DMS153 treated with DMSO at 0.1 percent for 48 hours (cell line): ENCODE measurements at regions not wholly inside any gene's neighbourhood (a gene's known extent, or its start where the extent isn't known, plus 50 kb on each side); places are given as distances from the start of the nearest gene placed in this dataset.

Experiments used
- DNase-seq: peaks from one replicate; lab custom pipeline; 2025; ENCODE audit not compliant: unreplicated experiment; lab: John Stamatoyannopoulos, UW

DNA sequence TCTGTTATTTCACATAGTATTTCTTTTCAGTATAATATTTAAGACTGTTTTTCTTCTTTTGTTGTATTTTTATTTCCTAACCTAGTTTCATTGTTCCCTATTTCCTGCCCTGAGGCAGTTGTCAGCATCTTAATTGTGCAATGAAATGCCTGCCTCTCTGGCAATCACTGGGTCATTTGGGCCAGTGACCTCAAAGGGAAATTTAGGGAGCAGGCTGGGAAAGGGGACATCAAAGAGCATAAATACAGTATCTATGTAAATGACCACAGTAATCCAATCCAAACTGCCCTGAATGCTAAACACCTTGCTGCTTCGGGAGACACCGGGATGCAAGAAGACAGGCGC lies 147.8 kb downstream of the TLR5 start:
- no peak for DNase-seq

DNA sequence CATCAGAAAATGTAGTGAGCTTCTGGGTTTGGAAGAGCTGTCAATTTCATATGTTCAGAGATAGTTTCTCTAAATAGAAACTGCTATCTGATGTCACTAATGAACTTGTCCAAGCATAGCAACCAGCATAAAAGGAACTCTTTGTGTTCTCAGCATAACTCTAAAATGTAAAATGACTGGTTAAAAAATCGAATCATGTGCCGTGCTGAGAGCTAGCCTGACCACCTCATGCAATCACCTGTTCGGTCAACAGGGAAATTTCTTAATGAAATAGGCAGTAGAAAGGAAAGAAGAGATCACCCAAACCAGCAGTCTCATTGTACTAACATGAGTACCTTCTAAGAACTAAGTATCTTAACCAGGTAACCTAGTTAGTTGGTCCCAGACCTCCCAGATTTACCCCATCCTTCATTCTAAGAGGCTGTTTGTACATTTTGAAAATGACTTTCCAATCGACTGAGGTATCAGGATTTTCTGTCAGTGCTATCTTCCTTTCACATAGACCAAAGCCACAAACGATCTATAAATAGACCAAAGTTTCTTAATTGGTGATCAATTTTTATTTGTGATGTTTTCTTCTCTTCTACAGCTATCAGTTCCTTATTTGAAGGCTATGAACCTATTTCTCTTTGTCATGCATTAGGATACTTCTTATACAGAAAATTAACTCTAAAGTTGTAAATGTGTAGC lies 147.3 kb downstream of the TLR5 start:
- DNase-seq, result no peak

DNA sequence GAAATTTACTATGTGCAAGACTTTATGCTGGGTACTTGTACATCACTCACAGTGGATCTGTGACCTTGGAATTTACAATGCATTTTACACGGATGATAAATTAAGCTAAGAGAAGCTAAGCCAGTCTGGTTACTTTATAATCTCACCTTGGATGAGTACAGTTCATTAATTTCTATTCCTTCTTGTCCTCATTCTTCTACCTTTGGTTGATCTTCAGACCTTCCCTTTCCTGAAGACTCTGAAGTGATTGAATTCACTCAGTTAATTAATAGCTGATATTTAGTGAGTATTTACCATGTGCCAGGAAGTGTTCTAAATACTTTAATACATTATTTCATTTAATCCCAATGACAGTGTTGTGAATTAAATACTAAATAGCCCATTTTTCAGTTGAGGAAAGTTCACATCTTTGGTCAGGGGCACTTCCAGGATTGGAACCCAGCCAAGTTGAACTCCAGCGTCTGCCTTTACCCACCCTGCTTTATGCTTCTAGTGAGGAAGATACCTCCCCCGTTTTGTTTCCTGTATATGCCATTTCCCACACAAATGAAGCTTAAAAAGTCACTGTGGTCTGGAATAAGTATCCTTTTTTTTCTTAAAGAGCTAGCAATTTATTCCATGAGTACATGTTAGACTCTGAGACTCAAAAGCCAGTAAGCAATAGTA lies 146.6 kb downstream of the TLR5 start:
- no peak for DNase-seq

DNA sequence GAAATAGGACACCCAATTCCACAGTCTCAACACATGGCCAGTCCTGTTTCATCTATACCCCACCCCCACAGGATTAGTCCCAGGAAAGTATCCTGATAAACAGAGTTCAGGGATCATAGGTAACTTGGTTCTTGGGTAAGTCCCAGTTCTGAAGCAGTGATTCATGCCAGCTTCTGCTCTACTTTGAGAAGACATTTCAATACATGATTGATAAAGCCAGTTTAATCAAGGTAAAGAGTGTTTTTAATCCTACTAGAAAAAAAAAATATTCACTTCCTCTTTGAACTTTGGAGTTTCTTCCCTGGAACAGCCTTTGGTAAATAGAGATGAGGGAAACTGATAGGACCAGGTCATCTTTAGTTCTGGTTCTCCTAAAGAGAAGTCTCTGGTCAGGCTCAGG lies 142.4 kb downstream of the TLR5 start:
- no peak for DNase-seq

DNA sequence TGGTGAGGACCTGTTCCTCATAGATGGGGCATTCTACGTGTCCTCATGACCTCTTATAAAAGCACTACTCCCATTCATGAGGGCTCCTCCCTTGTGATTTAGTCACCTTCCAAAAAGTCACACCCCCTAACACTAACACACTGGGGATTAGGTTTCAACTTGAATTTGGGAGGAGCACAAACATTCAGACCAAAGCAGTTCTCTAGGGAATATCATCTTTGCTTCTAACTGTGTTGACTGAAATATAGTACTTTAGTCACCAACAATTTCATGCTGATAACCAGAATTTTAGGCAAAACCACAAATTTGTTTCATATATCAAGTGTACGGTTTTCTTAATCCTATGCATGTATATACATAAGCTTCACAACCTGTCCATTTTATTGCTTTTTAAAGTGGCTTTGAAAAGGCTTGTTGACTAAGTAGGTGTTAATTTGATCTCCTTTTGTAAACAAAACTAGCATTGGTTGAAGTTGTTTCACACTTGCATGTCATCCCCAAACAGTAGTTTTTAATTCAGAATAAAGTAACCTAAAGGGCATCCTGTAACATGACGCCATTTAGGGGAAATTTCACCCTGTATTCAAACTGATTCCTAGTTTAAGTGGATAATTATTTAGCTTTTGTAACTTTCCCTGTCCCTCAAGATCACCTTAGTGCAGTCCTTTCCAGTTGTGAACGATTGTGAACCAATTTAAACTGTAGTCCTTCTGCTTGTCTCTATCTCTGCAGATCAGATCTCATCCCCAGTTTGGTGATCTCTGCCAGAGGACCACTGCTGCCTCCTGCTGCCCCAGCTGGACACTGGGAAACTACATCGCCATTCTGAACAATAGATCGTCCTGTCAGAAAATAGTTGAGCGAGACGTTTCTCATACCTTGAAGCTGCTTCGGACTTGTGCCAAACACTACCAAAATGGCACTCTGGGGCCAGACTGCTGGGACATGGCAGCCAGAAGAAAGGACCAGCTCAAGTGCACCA lies 141.1 kb downstream of the TLR5 start:
- DNase-seq, result peak; percentile 20

DNA sequence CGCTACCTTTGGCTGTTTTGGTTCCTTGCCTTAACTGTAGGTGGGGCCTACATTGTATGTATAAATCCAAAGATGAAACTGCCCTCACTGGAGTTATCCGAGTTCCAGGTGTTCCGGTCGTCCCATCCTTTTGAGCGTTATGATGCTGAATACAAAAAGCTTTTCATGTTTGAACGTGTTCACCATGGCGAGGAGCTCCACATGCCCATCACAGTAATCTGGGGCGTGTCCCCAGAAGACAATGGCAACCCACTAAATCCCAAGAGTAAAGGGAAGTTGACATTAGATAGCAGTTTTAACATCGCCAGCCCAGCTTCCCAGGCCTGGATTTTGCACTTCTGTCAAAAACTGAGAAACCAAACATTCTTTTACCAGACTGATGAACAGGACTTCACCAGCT lies 139.5 kb downstream of the TLR5 start:
- no peak for DNase-seq

DNA sequence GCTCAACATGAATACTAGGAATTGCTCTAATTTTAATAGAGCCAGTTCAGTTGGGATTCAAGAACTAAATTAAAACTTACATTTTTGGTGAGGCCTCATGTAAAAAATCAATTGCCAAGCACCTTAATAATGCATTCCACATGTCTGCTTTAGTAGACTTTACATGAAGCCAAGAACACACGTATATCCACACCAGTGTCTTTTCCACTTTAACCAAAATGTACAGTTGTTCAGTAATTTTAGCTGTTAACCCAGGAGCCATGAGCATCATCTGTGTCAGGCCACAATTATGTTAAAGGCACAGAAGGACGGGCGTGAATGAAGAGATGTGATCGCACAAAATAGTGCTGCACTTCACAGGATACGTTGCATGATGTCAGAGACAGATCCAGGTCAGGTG lies 136.7 kb downstream of the TLR5 start:
- no peak for DNase-seq

DNA sequence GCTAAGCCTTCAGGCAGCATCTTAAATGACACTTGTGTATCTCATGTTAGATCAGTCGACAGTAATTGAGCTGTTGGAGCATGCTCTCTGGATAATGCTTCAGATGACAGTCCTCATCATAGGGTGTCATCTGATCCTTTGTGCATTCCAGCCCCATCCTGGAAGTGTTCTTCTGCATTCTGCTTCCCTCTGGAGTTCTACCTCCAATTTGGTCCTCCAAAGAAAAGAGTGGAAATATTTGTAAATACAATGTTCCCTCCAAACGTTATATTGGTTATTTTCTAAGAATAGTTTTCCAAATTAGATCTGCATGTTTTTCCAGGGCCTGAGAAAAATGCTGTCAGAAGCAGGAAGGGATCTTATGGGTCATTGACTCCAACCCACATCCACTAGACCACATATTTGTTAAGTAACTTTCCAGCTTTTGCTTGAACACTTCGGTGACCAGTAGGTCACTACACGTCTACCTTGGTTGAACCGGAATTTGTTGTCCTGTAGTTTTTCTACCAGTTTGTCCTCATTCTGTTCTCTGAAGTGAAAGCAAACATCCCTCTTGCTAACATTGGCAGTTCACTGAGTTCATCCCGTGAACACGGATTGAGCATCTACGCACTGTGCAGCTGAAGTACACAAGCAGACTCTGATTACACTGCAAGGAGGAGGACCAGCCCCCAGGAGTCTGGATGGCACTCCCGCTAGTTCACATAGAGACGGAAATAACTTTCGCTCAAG lies 136.0 kb downstream of the TLR5 start:
- DNase-seq, result no peak

DNA sequence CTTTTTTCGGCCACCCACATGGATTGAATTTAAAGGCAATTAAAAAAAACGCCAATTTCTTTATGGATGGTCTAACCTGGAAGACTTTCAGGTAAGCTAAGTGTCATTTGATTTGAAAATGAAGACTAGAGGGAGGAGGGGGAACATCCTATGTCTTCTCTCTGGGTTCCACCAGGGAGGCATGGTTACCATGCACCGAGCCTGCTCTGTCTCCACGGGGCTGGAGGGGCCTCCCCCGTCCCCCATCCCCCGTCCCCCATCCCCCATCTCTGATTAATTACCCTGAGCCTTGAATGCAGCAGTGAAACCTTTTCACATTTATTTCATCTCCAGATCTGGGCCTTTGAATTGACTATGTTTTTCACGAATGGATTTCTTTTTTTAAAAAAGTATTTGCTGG lies 135.1 kb downstream of the TLR5 start:
- DNase-seq, result no peak

DNA sequence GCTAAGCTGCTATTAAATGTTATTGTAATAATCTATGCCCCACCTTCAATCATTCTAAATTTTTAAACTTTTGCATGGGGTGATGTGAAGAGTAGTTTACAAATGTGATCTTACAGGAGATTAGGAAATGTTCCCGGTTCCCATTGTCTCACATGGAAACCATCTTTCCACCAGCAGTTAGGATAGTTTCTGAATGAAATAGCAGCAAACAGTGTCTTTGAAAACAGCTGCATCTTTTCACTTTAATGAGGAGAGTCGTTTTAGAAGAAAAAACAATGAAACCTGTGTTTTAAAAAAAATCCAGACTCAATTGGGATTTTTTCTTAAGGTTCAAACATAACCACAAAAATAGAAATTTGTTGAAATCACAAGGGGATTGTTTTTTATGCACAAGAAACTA lies 134.2 kb downstream of the TLR5 start:
- no peak for DNase-seq

DNA sequence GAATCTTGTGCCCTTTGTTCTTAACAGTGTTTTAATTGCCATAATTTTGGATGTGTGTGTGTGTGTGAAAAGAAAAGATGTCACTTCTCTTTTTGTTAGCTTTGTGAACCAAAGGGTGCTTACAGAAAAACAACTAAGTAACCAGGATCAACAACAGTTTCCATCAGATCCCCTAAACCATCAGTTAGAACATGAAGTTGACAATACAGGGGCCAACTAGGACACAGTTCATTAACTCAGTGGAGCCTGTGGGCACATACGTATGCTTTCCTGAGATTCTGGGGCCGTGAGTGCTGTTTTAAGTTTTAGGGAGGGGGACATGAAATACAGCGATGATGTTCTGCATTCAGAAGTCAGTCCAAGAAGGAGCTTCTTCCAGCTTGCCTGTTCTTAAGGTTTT lies 133.6 kb downstream of the TLR5 start:
- DNase-seq, result no peak

DNA sequence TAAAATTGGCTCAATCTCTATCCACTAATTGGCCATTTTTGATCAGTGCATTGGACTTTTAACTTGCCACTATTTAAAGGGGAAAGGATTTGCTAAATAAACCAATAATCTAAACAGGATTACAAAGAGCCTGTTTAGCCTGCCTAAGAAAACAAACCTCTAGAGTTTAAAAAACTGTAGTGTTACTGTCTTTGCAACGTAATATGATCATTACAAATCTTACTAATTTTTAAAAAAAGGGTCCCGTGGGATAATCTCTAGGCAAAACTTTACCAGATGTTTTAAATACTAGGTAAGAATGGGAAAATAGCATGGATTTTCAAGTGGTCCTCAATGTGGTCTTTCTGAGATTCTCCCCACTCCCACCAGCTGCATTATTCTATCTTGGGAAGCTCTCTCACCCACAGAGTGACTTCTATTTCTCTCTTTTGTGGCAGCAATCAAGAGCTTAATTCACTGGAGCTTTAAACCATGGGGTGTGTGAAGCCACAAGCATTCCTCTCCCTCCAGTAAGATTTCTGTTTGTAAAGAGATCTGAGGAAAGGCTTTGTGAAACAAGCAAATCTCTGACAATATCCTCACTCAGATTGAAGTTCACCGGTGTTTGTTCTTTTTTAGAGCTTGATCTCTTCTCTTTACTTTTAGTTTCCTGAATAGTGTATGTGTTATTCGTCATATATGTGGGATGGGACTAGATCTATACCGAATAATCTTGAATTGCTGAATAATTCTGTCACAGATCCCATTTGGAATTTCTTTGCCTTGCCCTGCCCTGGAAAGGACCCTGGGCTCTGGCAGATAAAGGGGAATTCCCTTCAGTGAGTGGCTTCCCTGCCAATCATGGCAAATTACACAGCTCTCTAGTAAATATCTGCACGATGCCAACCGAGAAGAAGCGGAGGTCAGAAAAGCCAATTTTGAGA lies 132.2 kb downstream of the TLR5 start:
- no peak for DNase-seq

DNA sequence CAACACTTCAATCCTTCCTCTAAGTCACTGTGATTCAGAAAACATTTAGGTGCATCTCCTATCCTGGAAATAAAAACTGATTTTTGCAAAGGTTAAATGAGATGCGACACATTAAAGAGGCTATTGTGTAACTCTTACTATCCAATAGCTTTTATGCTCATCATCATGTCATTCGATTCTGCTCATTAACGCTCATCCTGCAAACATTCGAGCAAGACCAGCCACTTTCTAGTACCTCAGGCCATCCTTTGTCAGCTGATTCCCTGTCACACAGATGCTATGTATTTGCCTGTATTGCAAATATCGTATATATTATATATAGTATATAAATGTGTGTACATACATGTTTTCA lies 131.6 kb downstream of the TLR5 start:
- DNase-seq, result no peak

DNA sequence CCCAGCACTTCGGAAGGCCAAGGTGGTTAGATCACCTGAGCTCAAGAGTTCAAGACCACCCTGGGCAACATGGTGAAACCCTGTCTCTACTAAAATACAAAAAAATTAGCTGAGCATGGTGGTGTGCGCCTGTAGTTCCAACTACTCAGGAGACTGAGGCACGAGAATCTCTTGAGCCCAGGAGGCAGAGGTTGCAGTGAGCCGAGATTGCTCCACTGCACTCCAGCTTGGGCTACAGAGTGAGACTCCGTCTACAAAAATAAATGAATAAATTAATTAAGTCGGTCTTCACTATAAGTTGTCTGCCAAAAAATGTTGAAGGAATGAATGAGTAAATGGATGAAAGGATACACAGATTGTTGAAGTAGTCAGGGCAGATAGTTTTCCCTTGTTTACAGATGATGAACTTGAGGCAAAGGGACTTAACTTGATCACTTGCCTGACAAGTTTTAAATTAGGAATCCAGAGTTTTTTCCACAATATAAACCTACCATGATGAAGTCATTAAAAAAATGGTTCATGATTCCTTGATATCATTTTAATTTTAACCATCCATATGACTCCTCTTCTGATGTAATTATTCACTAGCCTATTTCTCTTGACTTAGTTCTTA lies 130.8 kb downstream of the TLR5 start:
- no peak for DNase-seq

DNA sequence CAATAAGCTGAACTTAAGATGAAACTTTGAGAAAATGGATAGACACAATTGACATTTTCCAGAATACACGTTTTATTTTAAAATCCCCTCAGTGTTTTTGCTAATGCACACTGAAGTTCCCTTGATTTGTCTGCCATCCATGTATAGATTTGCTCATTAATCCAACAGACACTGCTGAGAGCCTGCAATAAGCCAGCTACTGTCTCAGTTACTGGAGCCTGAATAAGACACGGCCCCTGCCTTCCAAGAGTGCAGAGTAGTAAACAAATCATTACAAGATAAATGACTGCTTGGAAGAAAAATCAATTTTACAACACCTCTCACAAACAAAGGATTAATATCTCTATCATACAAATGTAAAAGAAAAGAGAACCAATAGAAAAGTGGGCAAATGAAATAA lies 130.1 kb downstream of the TLR5 start:
- no peak for DNase-seq

DNA sequence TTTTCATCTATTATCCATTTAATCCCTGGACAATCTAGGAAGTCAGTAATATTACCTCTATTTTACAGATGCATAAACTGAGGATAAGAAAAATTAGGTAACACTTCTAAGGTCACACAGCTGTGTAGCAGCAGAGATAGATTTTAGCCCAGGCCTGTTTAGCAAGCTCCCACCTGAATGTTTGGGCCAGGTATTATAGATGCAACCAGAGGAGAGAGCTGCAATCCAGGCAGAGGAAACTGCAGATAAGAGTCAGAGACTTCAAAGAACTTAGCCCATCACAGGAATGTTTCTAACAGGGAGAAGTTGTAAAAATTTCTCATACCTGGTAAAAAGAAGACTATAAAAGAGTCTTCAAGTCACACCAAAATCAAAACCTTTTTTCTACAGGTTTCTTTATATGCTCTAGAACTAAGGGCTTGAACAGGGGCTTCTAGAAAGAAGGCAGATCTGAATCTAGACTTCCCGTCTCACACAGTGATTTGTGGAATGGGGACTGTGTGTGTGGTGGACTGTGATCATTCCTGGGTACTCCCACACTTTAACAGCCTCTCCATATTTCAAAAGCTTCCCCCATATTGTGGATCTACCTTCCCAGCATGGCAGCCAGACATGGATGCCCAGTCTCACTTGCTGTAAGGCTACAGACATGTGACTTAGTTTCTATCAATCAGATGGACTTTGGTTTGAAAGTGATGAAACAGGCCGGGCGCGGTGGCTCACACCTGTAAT lies 128.7 kb downstream of the TLR5 start:
- no peak for DNase-seq

DNA sequence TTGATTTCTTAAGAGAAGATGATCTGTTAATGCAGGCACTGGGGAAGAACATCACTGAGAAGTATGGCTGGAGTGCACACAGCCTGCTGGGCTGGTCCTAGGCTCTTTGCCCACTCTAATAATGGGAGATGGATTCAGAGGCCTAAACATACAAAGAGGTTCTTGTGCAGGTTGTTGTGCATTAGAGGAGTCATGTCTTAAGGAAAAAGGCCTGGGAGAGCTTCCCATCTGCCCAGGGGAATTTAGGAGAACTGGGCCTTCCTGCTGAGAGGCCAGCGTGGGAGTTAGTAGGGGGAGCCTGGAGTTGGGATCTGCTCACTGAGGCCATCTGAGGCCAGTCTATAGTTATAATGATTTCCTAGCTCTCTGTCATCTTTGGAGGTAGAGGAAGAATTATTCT lies 126.7 kb downstream of the TLR5 start:
- no peak for DNase-seq

DNA sequence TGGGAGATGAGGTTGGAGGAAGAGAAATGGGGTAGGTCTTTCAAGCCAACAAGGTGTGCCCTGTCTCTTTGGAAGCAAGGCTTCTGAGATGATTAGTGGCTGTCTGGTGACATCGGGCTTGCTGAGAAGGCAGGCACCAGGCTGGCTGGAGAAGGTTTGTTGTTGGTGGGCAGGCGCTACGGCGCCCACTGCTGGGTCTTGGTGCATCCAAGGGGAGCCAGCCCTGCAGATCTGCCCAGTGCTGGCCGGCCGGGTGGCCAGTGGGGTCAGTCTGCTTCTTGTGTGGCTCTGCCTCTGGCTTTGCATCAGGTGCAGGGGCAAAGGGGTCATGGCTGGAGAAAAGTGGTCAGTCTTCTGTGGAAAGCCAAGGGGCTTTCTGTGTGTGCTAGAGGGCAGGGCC lies 126.2 kb downstream of the TLR5 start:
- DNase-seq, result no peak

DNA sequence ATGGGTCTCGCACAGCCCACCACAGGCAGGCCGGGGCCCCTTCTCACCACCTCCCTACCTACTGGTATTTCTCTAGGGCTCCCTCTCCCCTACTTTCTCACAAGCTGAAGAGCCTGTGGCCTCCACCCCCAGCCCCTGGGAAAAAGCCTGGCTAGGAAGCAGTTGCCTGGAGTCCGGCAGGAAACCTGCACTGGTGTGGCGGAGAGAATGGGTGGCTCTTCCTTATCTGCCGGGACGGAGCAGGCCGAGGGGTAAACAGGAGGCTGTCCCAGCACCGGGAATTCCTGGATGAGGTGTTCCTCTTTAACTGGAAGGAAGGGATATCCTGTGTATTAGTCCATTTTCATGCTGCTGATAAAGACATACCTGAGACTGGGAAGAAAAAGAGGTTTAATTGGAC lies 125.8 kb downstream of the TLR5 start:
- DNase-seq, result no peak
